H1 (cell line): ENCODE measurements at regions not wholly inside any gene's neighbourhood (a gene's known extent, or its start where the extent isn't known, plus 50 kb on each side); places are given as distances from the start of the nearest gene placed in this dataset.

Experiments used
- CTCF ChIA-PET: fragments of 300-600 bp; sonication (Branson Sonifier 250); formaldehyde crosslinking; loops from one replicate; lab custom pipeline; 2021; ENCODE audit not compliant: partially characterized antibody; lab: Charles Lee
- POLR2A ChIA-PET: fragments of 300-600 bp; sonication (Branson Sonifier 250); formaldehyde crosslinking; loops from one replicate; lab custom pipeline; 2021; ENCODE audit warnings: inconsistent platforms; ENCODE audit not compliant: partially characterized antibody; lab: Charles Lee
- DNase-seq, 2 experiments: peaks; one replicate each; pipeline versions ENCODE4 v3.0.0 to v3.0.0-alpha.2; 2010 to 2022; ENCODE audit warnings: low spot score in 2 of 2, low read depth in 1 of 2, mixed read lengths in 1 of 2
- FAIRE-seq: peaks from 2 replicates; lab custom pipeline; 2011; peaks lifted over from hg19 to GRCh38; lab: Jason Lieb, UNC
- H2AFZ ChIP-seq: 2 replicates; pipeline ENCODE4 v1.8.1; 2012; ENCODE audit warnings: low read length, inconsistent platforms
- H2AK5ac ChIP-seq: 2 replicates; pipeline ENCODE4 v1.6.1; 2013; ENCODE audit warnings: low read depth, low read length
- H2BK120ac ChIP-seq: replicated peaks from 2 replicates; pipeline ENCODE3; 2013; ENCODE audit warnings: low read depth, low read length, inconsistent platforms
- H2BK12ac ChIP-seq: 2 replicates; pipeline ENCODE4 v1.6.1; 2013; ENCODE audit warnings: low read depth, low read length
- H2BK15ac ChIP-seq: 2 replicates; pipeline ENCODE4 v1.6.1; 2013; ENCODE audit warnings: low read length
- H2BK20ac ChIP-seq: 2 replicates; pipeline ENCODE4 v1.6.1; 2013; ENCODE audit warnings: low read length
- H2BK5ac ChIP-seq: 2 replicates; pipeline ENCODE4 v1.6.1; 2013; ENCODE audit warnings: low read depth, low read length
- H3K14ac ChIP-seq: 2 replicates; pipeline ENCODE4 v1.6.1; 2013; ENCODE audit warnings: inconsistent platforms; ENCODE audit not compliant: insufficient read length
- H3K18ac ChIP-seq: 2 replicates; pipeline ENCODE4 v1.6.1; 2013; ENCODE audit warnings: low read length; ENCODE audit errors: extremely low read depth
- H3K23ac ChIP-seq: 2 replicates; pipeline ENCODE4 v1.6.1; 2013; ENCODE audit warnings: inconsistent platforms; ENCODE audit not compliant: insufficient read length
- H3K23me2 ChIP-seq: 2 replicates; pipeline ENCODE4 v1.6.1; 2013; ENCODE audit warnings: low read depth, low read length
- H3K27ac ChIP-seq: 2 replicates; pipeline ENCODE4 v1.6.1; 2011; ENCODE audit warnings: low read depth, low read length, inconsistent platforms
- H3K27me3 ChIP-seq, 4 experiments: replicated peaks in 1 of 4; 1 replicate in 1 of 4; 2 replicates in 3 of 4; pipeline versions ENCODE4 v1.6.1 to v1.8.1; 2011 to 2013; ENCODE audit warnings: low read length in 3 of 4, mild to moderate bottlenecking in 3 of 4, inconsistent platforms in 2 of 4, mixed read lengths in 2 of 4, moderate library complexity in 1 of 4; ENCODE audit not compliant: control insufficient read depth in 3 of 4, insufficient read depth in 3 of 4; ENCODE audit errors: extremely low read depth in 1 of 4
- H3K36me3 ChIP-seq, 4 experiments: 2 replicates each; pipeline versions ENCODE4 v1.6.1 to v1.8.1; 2011 to 2013; ENCODE audit warnings: mild to moderate bottlenecking in 4 of 4, low read length in 3 of 4, moderate library complexity in 2 of 4, control low read depth in 1 of 4, inconsistent platforms in 1 of 4; ENCODE audit not compliant: insufficient read depth in 4 of 4, control insufficient read depth in 2 of 4
- H3K4ac ChIP-seq: replicated peaks from 2 replicates; pipeline ENCODE3; 2013; ENCODE audit warnings: low read length, low read depth, mixed read lengths, inconsistent platforms; ENCODE audit not compliant: insufficient read length
- H3K4me1 ChIP-seq, 4 experiments: replicated peaks in 1 of 4; 1 replicate in 1 of 4; 2 replicates in 3 of 4; pipeline versions ENCODE4 v1.6.1 to v1.8.1; 2011 to 2013; ENCODE audit warnings: low read length in 3 of 4, inconsistent platforms in 2 of 4, mixed read lengths in 1 of 4; ENCODE audit not compliant: insufficient read depth in 4 of 4, control insufficient read depth in 3 of 4
- H3K4me2 ChIP-seq, 2 experiments: 2 replicates each; pipeline versions ENCODE4 v1.6.1 to v1.8.1; 2011 to 2013; ENCODE audit warnings: low read depth in 2 of 2, low read length in 2 of 2, control low read depth in 1 of 2, inconsistent platforms in 1 of 2, mild to moderate bottlenecking in 1 of 2; ENCODE audit not compliant: insufficient read depth in 1 of 2
- H3K4me3 ChIP-seq, 4 experiments: fragments of 200-600, 300-600 bp in 1 of 4; sonication (generic), shearing (Covaris generic), sonication (Bioruptor Twin) in 1 of 4; 2 replicates each; pipeline versions ENCODE4 v1.5.1 to v1.8.1; 2011 to 2016; ENCODE audit warnings: low read length in 4 of 4, low read depth in 3 of 4, control low read depth in 2 of 4, inconsistent platforms in 2 of 4, mild to moderate bottlenecking in 2 of 4, mixed read lengths in 1 of 4, moderate library complexity in 1 of 4; ENCODE audit not compliant: insufficient read depth in 2 of 4; ENCODE audit errors: extremely low read depth in 1 of 4
- H3K56ac ChIP-seq: replicated peaks from 2 replicates; pipeline ENCODE3; 2013; ENCODE audit warnings: low read depth, mild to moderate bottlenecking, mixed read lengths, low read length, inconsistent platforms; ENCODE audit not compliant: insufficient read length
- H3K79me1 ChIP-seq: 2 replicates; pipeline ENCODE4 v1.6.1; 2013; ENCODE audit warnings: low read depth, low read length, control low read depth
- H3K79me2 ChIP-seq, 2 experiments: 2 replicates each; pipeline versions ENCODE4 v1.6.1 to v1.8.1; 2012 to 2013; ENCODE audit warnings: low read length in 2 of 2, mild to moderate bottlenecking in 2 of 2, inconsistent platforms in 1 of 2; ENCODE audit not compliant: insufficient read depth in 2 of 2, control insufficient read depth in 1 of 2
- H3K9ac ChIP-seq, 4 experiments: replicated peaks in 1 of 4; 1 replicate in 1 of 4; 2 replicates in 3 of 4; pipeline versions ENCODE4 v1.6.1 to v1.8.1; 2011 to 2013; ENCODE audit warnings: low read depth in 3 of 4, low read length in 3 of 4, control low read depth in 2 of 4, mild to moderate bottlenecking in 2 of 4, moderate library complexity in 2 of 4, inconsistent platforms in 1 of 4; ENCODE audit errors: extremely low read depth in 1 of 4
- H3K9me3 ChIP-seq, 2 experiments: 2 replicates each; pipeline versions ENCODE4 v1.6.1 to v1.8.1; 2012 to 2013; ENCODE audit warnings: mild to moderate bottlenecking in 2 of 2, moderate library complexity in 2 of 2, control low read depth in 1 of 2, inconsistent platforms in 1 of 2, low read depth in 1 of 2, low read length in 1 of 2, mixed read lengths in 1 of 2; ENCODE audit not compliant: insufficient read depth in 2 of 2
- H4K20me1 ChIP-seq, 2 experiments: replicated peaks in 1 of 2; 2 replicates each; pipeline versions ENCODE3 to v1.8.1; 2011 to 2013; ENCODE audit warnings: inconsistent platforms in 2 of 2, low read length in 2 of 2, mild to moderate bottlenecking in 1 of 2; ENCODE audit not compliant: insufficient read depth in 2 of 2, control insufficient read depth in 1 of 2
- H4K5ac ChIP-seq: 2 replicates; pipeline ENCODE4 v1.6.1; 2013; ENCODE audit warnings: low read length, low read depth, mixed read lengths, inconsistent platforms; ENCODE audit not compliant: insufficient read length
- H4K8ac ChIP-seq: 2 replicates; pipeline ENCODE4 v1.8.0; 2013; ENCODE audit warnings: mild to moderate bottlenecking, moderate library complexity, low read length, inconsistent platforms; ENCODE audit not compliant: insufficient read depth; ENCODE audit errors: extremely low read depth
- H4K91ac ChIP-seq: replicated peaks from 2 replicates; pipeline ENCODE3; 2013; ENCODE audit warnings: low read length, mixed read lengths, inconsistent platforms; ENCODE audit not compliant: insufficient read length
- CREB1 ChIP-seq: IDR thresholded peaks from 2 replicates; pipeline ENCODE4 v1.6.1; 2012; ENCODE audit warnings: inconsistent platforms
- KDM4A ChIP-seq: IDR thresholded peaks from one replicate; pipeline ENCODE4 v1.7.1; 2012; ENCODE audit warnings: low read depth, mild to moderate bottlenecking, moderate library complexity, low read length, inconsistent platforms; ENCODE audit not compliant: severe bottlenecking
- WGBS, 2 experiments: shearing (Covaris generic) in 1 of 2; methylation state at CpG; one replicate each; pipeline versions ENCODE4 v1.1.6 to v1.1.7; 2013 to 2015; ENCODE audit warnings: low lambda C conversion rate in 2 of 2, mixed read lengths in 2 of 2, inconsistent platforms in 1 of 2, low coverage in 1 of 2, missing lambda C conversion rate in 1 of 2; ENCODE audit not compliant: insufficient replicate concordance in 2 of 2, insufficient coverage in 1 of 2, insufficient read length in 1 of 2; ENCODE audit errors: extremely low coverage in 1 of 2, missing lambda C conversion rate in 1 of 2; 5-methylcytosine and 5-hydroxymethylcytosine counted together

DNA sequence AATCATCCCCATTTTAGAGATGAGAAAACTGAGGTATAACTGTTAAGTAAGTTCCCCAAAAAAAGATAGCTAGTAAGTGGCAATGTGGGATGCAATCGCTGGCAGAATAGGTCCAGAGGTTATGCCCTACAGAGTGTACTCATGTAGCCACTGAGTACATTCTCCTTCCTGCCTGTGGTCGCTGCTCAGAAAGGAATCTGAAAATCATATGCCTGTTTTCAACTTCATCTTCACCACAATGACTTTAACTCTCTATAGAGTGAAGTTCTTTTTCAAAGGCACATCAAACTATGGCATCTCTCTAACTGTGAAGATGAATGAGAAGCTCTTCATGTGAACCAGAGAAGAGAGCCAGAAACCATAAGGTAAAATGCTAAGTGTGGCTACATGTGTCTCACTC lies 162.2 kb upstream of the SLC25A13 start:
- Histone ChIP-seq H3K56ac (no peak overlapping the region), H3K4me1 (no peaks in the 10 kb centered on the region), H4K8ac (no peak overlapping the region), H3K27me3 (no peaks in the 10 kb centered on the region), H2AFZ (no peak overlapping the region), H3K27ac (no peak overlapping the region), H3K9ac (no peak overlapping the region), H3K4ac (no peak overlapping the region), H4K5ac (no peak overlapping the region), H3K23me2 (no peaks in the 10 kb centered on the region), H4K91ac (no peak overlapping the region), H2BK15ac (no peak overlapping the region), H3K23ac (no peak overlapping the region), H3K14ac (no peak overlapping the region), H2BK120ac (no peak overlapping the region), H3K4me3 (no peak overlapping the region), H2BK20ac (no peak overlapping the region), H3K36me3 (no peaks in the 10 kb centered on the region), H3K4me2 (no peak overlapping the region), H3K18ac (no peak overlapping the region), H4K20me1 (no peaks in the 10 kb centered on the region), H3K79me2 (no peaks in the 10 kb centered on the region), H2AK5ac (no peak overlapping the region), H3K9me3 (no peaks in the 10 kb centered on the region), H2BK5ac (no peak overlapping the region), H3K79me1 (no peaks in the 10 kb centered on the region), H2BK12ac (no peak overlapping the region)
- DNase-seq (no peak), FAIRE-seq (no peak)
- ChIA-PET CTCF (no interaction called here), POLR2A (no interaction called here)
- no peak for TF ChIP-seq KDM4A
- TF ChIP-seq CREB1 = no peak
- 83% methylated on average over 2 of the region's 2 CpGs; no CpG with 5 or more reads in 1 of the 2 experiments for WGBS, 2 experiments
